SK-N-SH (cell line): ENCODE measurements at regions not wholly inside any gene's neighbourhood (a gene's known extent, or its start where the extent isn't known, plus 50 kb on each side); places are given as distances from the start of the nearest gene placed in this dataset.

ENCODE experiments used
- CTCF ChIA-PET: fragments of 300-600, 350-600 bp; formaldehyde crosslinking; extraction: SDS; loops from one replicate; lab custom pipeline; 2021; lab: Yijun Ruan, JAX
- POLR2A ChIA-PET: fragments of 350-600 bp; sonication (Branson Sonifier 250); formaldehyde crosslinking; extraction: SDS; loops from one replicate; lab custom pipeline; 2020; ENCODE audit warnings: antibody characterized with exemption, inconsistent platforms; lab: Yijun Ruan, JAX
- DNase-seq: peaks from one replicate; pipeline ENCODE4 v3.0.0; 2012
- H2AFZ ChIP-seq: fragments of 200-600 bp; sonication (generic); 2 replicates; pipeline ENCODE4 v1.8.1; 2016; ENCODE audit warnings: antibody characterized with exemption, mild to moderate bottlenecking, low read depth
- H3F3A ChIP-seq: fragments of 200-600 bp; sonication (generic); replicated peaks from 2 replicates; pipeline ENCODE3; 2016; ENCODE audit warnings: antibody characterized with exemption, mild to moderate bottlenecking; ENCODE audit not compliant: insufficient read depth
- H3K27ac ChIP-seq, 2 experiments: fragments of 200-500 bp in 1 of 2; fragments of 200-600 bp in 1 of 2; sonication (Bioruptor generic) in 1 of 2; sonication (generic), shearing (Covaris generic) in 1 of 2; 2 replicates each; pipeline versions ENCODE4 v1.5.1 to v1.6.1; 2014 to 2016; ENCODE audit warnings: low read depth in 2 of 2, inconsistent platforms in 1 of 2, low read length in 1 of 2, mild to moderate bottlenecking in 1 of 2, mixed read lengths in 1 of 2
- H3K27me3 ChIP-seq: fragments of 200-600 bp; sonication (generic), shearing (Covaris generic); 2 replicates; pipeline ENCODE4 v1.6.1; 2016; ENCODE audit warnings: mixed run types; ENCODE audit not compliant: insufficient read depth
- H3K36me3 ChIP-seq, 2 experiments: fragments of 200-500 bp in 1 of 2; fragments of 200-600 bp in 1 of 2; sonication (Bioruptor generic) in 1 of 2; sonication (generic) in 1 of 2; replicated peaks in 1 of 2; 2 replicates each; pipeline versions ENCODE3 to v1.5.1; 2014 to 2016; ENCODE audit warnings: low read length in 1 of 2, mild to moderate bottlenecking in 1 of 2; ENCODE audit not compliant: insufficient read depth in 2 of 2, control insufficient read depth in 1 of 2
- H3K4me1 ChIP-seq, 2 experiments: fragments of 200-500 bp in 1 of 2; fragments of 200-600 bp in 1 of 2; sonication (Bioruptor generic) in 1 of 2; sonication (generic), shearing (Covaris generic) in 1 of 2; 2 replicates each; pipeline versions ENCODE4 v1.5.1 to v1.6.1; 2014 to 2016; ENCODE audit warnings: low read depth in 1 of 2, low read length in 1 of 2, mixed run types in 1 of 2; ENCODE audit not compliant: insufficient read depth in 2 of 2, control insufficient read depth in 1 of 2
- H3K4me2 ChIP-seq: fragments of 200-600 bp; sonication (generic), shearing (Covaris generic); 2 replicates; pipeline ENCODE4 v1.6.1; 2017; ENCODE audit warnings: mixed run types
- H3K4me3 ChIP-seq, 2 experiments: fragments of 200-500 bp in 1 of 2; fragments of 200-600 bp in 1 of 2; sonication (Bioruptor generic) in 1 of 2; sonication (generic), shearing (Covaris generic) in 1 of 2; 2 replicates each; pipeline versions ENCODE4 v1.5.1 to v1.8.1; 2014 to 2016; ENCODE audit warnings: low read depth in 2 of 2, inconsistent platforms in 1 of 2, low read length in 1 of 2, mild to moderate bottlenecking in 1 of 2, mixed read lengths in 1 of 2, moderate library complexity in 1 of 2
- H3K79me2 ChIP-seq: fragments of 200-600 bp; sonication (generic); 2 replicates; pipeline ENCODE4 v1.8.1; 2017; ENCODE audit warnings: mild to moderate bottlenecking; ENCODE audit not compliant: insufficient read depth
- H3K9ac ChIP-seq: fragments of 200-600 bp; sonication (generic); 2 replicates; pipeline ENCODE4 v1.6.1; 2017; ENCODE audit warnings: mixed run types
- H3K9me2 ChIP-seq: fragments of 200-600 bp; sonication (generic); 2 replicates; pipeline ENCODE4 v1.6.1; 2017; ENCODE audit warnings: mixed run types
- H3K9me3 ChIP-seq: fragments of 200-600 bp; sonication (generic); 2 replicates; pipeline ENCODE4 v1.6.1; 2017; ENCODE audit warnings: mixed run types, mild to moderate bottlenecking, moderate library complexity
- H4K20me1 ChIP-seq: fragments of 200-600 bp; sonication (generic); 2 replicates; pipeline ENCODE4 v1.6.1; 2017; ENCODE audit warnings: mild to moderate bottlenecking, mixed run types; ENCODE audit not compliant: insufficient read depth
- CHD2 ChIP-seq: fragments of 150-350 bp; IDR thresholded peaks from 2 replicates; pipeline ENCODE4 v1.6.1; 2018; ENCODE audit warnings: low read length; ENCODE audit not compliant: partially characterized antibody
- ELF1 ChIP-seq: IDR thresholded peaks from 2 replicates; pipeline ENCODE4 v1.4.0; 2012
- FOSL2 ChIP-seq: IDR thresholded peaks from 2 replicates; pipeline ENCODE4 v1.4.0; 2012; ENCODE audit warnings: low read depth, mild to moderate bottlenecking, moderate library complexity, borderline replicate concordance
- FOXM1 ChIP-seq: IDR thresholded peaks from 2 replicates; pipeline ENCODE4 v1.4.0; 2012; ENCODE audit warnings: low read depth, mild to moderate bottlenecking
- GABPA ChIP-seq: IDR thresholded peaks from 2 replicates; pipeline ENCODE4 v1.4.0; 2012; ENCODE audit warnings: low read depth, mild to moderate bottlenecking
- GATA2 ChIP-seq: sonication (generic); formaldehyde crosslinking; IDR thresholded peaks from 2 replicates; pipeline ENCODE4 v1.5.0; 2020; ENCODE audit warnings: mild to moderate bottlenecking, missing genetic modification reagents
- MEF2A ChIP-seq: IDR thresholded peaks from 2 replicates; pipeline ENCODE4 v1.4.0; 2012; ENCODE audit warnings: low read depth, borderline replicate concordance
- NRF1 ChIP-seq: IDR thresholded peaks from 2 replicates; pipeline ENCODE4 v1.6.1; 2012; ENCODE audit warnings: low read depth, mild to moderate bottlenecking, low read length
- POLR2AphosphoS5 ChIP-seq: IDR thresholded peaks from 2 replicates; pipeline ENCODE4 v1.6.1; 2012; ENCODE audit warnings: low read depth, low read length
- TCF12 ChIP-seq: IDR thresholded peaks from 2 replicates; pipeline ENCODE4 v1.4.0; 2012
- WGBS: methylation state at CpG from one replicate; pipeline ENCODE4 v1.1.6; 2017; ENCODE audit warnings: low lambda C conversion rate; 5-methylcytosine and 5-hydroxymethylcytosine counted together
- TF ChIP-seq, protein P1 (sequence below): IDR thresholded peaks from 2 replicates; pipeline ENCODE4 v1.4.0; 2012; ENCODE audit warnings: low read depth
- TF ChIP-seq, protein P2 (sequence below): IDR thresholded peaks from 2 replicates; pipeline ENCODE4; 2012
- TF ChIP-seq, protein P3 (sequence below): fragments of 150-350 bp; IDR thresholded peaks from 2 replicates; pipeline ENCODE4 v1.6.1; 2016; ENCODE audit warnings: mild to moderate bottlenecking, low read depth, low read length
- TF ChIP-seq, protein P4 (sequence below): fragments of 200-600 bp; sonication (generic); IDR thresholded peaks from 2 replicates; pipeline ENCODE4 v1.6.1; 2017; ENCODE audit warnings: antibody characterized with exemption, mild to moderate bottlenecking, moderate library complexity
- TF ChIP-seq, protein P5 (sequence below): fragments of 150-350 bp; IDR thresholded peaks from 2 replicates; pipeline ENCODE4 v1.6.1; 2017; ENCODE audit warnings: antibody characterized with exemption, low read length, low read depth, borderline replicate concordance

DNA sequence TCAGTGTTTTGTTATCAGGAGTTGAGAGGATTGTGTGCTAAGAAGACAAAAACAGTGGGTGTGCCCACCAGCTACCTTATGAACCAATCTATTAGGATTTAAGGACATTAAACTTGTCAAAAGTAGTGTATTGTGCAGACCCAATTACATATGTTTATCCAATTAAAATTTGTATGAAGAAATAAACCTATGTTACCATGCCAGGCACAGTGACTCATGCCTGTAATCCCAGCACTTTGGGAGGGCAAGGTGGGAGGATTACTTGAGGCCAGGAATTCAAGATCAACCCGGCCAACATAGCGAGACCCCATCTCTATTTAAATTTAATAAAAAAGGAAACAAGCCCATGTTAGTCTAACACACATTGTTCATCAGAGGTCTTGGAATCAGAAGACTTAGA lies 162.2 kb downstream of the IRS1 start (continued):
- TF ChIP-seq, protein P1, sequence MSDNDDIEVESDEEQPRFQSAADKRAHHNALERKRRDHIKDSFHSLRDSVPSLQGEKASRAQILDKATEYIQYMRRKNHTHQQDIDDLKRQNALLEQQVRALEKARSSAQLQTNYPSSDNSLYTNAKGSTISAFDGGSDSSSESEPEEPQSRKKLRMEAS: no peak
- TF ChIP-seq NRF1: no peak
- TF ChIP-seq, protein P2, sequence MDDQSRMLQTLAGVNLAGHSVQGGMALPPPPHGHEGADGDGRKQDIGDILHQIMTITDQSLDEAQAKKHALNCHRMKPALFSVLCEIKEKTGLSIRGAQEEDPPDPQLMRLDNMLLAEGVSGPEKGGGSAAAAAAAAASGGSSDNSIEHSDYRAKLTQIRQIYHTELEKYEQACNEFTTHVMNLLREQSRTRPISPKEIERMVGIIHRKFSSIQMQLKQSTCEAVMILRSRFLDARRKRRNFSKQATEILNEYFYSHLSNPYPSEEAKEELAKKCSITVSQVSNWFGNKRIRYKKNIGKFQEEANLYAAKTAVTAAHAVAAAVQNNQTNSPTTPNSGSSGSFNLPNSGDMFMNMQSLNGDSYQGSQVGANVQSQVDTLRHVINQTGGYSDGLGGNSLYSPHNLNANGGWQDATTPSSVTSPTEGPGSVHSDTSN: no peak
- TF ChIP-seq FOXM1: no peak
- no peak for TF ChIP-seq TCF12
- no peak for TF ChIP-seq MEF2A

DNA sequence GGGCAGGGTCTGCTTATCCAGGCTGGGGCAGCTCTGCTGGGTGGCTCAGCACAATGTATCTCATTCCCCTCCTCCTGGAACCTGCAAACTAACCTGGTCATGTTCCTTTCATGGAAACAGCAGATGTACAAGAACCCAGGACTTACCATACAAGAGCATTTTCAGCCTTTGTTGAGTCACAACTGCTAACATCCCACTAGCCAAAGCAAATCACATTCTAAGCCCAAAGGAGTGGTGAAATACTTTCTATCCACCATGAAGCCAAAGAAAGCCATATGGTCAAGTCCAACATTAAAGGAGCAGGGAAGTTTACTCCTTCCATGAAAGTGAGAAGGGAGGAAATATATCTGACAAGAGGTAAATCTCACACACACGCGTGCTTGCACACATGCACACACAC lies 163.0 kb downstream of the IRS1 start:
- WGBS: 98% methylated on average over 2 of the region's 2 CpGs
- Histone ChIP-seq H4K20me1 (no peaks in the 10 kb centered on the region), H3K4me1 (no peaks in the 10 kb centered on the region), H3K27ac (no peak overlapping the region), H2AFZ (no peak overlapping the region), H3K9me3 (no peaks in the 10 kb centered on the region; the same call in 1 of the 2 replicates), H3K9ac (no peak overlapping the region), H3K4me2 (no peak overlapping the region), H3K4me3 (no peak overlapping the region), H3K36me3 (peaks cover 0 to 2% of the 10 kb centered on the region in 2 experiments), H3K9me2 (no peaks in the 10 kb centered on the region), H3K79me2 (no peaks in the 10 kb centered on the region), H3K27me3 (no peaks in the 10 kb centered on the region), H3F3A (no peaks in the 10 kb centered on the region)
- TF ChIP-seq, protein P1: no peak
- TF ChIP-seq, protein P3, sequence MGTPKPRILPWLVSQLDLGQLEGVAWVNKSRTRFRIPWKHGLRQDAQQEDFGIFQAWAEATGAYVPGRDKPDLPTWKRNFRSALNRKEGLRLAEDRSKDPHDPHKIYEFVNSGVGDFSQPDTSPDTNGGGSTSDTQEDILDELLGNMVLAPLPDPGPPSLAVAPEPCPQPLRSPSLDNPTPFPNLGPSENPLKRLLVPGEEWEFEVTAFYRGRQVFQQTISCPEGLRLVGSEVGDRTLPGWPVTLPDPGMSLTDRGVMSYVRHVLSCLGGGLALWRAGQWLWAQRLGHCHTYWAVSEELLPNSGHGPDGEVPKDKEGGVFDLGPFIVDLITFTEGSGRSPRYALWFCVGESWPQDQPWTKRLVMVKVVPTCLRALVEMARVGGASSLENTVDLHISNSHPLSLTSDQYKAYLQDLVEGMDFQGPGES: no peak
- TF ChIP-seq GABPA (no peak), ELF1 (no peak), MEF2A (no peak), GATA2 (CRISPR knock-in tag) (no peak), POLR2AphosphoS5 (no peak), CHD2 (no peak), NRF1 (no peak), FOSL2 (no peak)
- TF ChIP-seq, protein P2: no peak
- TF ChIP-seq, protein P4, sequence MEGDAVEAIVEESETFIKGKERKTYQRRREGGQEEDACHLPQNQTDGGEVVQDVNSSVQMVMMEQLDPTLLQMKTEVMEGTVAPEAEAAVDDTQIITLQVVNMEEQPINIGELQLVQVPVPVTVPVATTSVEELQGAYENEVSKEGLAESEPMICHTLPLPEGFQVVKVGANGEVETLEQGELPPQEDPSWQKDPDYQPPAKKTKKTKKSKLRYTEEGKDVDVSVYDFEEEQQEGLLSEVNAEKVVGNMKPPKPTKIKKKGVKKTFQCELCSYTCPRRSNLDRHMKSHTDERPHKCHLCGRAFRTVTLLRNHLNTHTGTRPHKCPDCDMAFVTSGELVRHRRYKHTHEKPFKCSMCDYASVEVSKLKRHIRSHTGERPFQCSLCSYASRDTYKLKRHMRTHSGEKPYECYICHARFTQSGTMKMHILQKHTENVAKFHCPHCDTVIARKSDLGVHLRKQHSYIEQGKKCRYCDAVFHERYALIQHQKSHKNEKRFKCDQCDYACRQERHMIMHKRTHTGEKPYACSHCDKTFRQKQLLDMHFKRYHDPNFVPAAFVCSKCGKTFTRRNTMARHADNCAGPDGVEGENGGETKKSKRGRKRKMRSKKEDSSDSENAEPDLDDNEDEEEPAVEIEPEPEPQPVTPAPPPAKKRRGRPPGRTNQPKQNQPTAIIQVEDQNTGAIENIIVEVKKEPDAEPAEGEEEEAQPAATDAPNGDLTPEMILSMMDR: no peak
- TF ChIP-seq, protein P5, sequence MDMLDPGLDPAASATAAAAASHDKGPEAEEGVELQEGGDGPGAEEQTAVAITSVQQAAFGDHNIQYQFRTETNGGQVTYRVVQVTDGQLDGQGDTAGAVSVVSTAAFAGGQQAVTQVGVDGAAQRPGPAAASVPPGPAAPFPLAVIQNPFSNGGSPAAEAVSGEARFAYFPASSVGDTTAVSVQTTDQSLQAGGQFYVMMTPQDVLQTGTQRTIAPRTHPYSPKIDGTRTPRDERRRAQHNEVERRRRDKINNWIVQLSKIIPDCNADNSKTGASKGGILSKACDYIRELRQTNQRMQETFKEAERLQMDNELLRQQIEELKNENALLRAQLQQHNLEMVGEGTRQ: no peak
- no peak for DNase-seq
- POLR2A ChIA-PET: no interaction called here
- CTCF ChIA-PET: no interaction called here
